Activated T-helper 17 cell treated with anti-CD3 and anti-CD28 coated beads, Interleukin-2, amount 50 U/mL, for 72 hours (primary cell): ENCODE measurements at regions not wholly inside any gene's neighbourhood (a gene's known extent, or its start where the extent isn't known, plus 50 kb on each side); places are given as distances from the start of the nearest gene placed in this dataset.
"Not testable (repeated sequence)": the region's sequence is repeated elsewhere in the genome, so short reads cannot be mapped to it uniquely, and the experiment has no call there.

Experiments used
- ATAC-seq: fragments of 150-1000 bp; cut with Tn5 transposase; replicated peaks from 2 replicates; pipeline ENCODE4 v1.10.0; 2021; ENCODE audit warnings: mild to moderate bottlenecking, moderate library complexity
- H3K27ac Mint-ChIP-seq: one replicate; pipeline ENCODE4 v1.8.0; 2022; ENCODE audit warnings: mixed read lengths
- H3K27me3 Mint-ChIP-seq: one replicate; pipeline ENCODE4 v1.8.0; 2022; ENCODE audit warnings: mixed read lengths
- H3K36me3 Mint-ChIP-seq: one replicate; pipeline ENCODE4 v1.8.0; 2022; ENCODE audit warnings: low read depth, mild to moderate bottlenecking, mixed read lengths
- H3K4me1 Mint-ChIP-seq: one replicate; pipeline ENCODE4 v1.8.0; 2022; ENCODE audit warnings: mixed read lengths
- H3K4me3 Mint-ChIP-seq: one replicate; pipeline ENCODE4 v1.8.0; 2022; ENCODE audit warnings: mild to moderate bottlenecking, mixed read lengths
- H3K9me3 Mint-ChIP-seq: one replicate; pipeline ENCODE4 v1.8.0; 2022; ENCODE audit warnings: mixed read lengths

GRCh38 chr2:182665500-182665899 is 50.6 kb upstream of the DNAJC10 start:
- H3K36me3 Mint-ChIP-seq, H3K9me3 Mint-ChIP-seq, ATAC-seq, H3K27ac Mint-ChIP-seq, H3K4me3 Mint-ChIP-seq, H3K27me3 Mint-ChIP-seq, H3K4me1 Mint-ChIP-seq: not testable (repeated sequence)
